ENCODE measurements at regions not wholly inside any gene's neighbourhood (a gene's known extent, or its start where the extent isn't known, plus 50 kb on each side); places are given as distances from the start of the nearest gene placed in this dataset.
"Not testable (repeated sequence)": the region's sequence is repeated elsewhere in the genome, so short reads cannot be mapped to it uniquely, and the experiment has no call there.

- peaks cover 0 to 3% (median 0%) of the 10 kb centered on the region in 3 donors for H3K36me3 Mint-ChIP-seq
- H3K9me3 Mint-ChIP-seq = peaks cover 0 to 2% (median 0%) of the 10 kb centered on the region in 9 donors
- peak overlapping the region in 9 of 10 donors; percentile 32 to 83 (median 74) for H3K4me3 Mint-ChIP-seq
- ATAC-seq (peak; percentile 71 to 73), DNase-seq (peak in 4 of 10 donors; percentile 2 to 59 (median 26))
- POLR2A ChIA-PET = interaction anchor here (0.6 to 1.0 kb wide), 2 partner anchors 20 to 108 kb away, joined by 3 read pairs; no protein-coding TSS in a partner anchor
- peak overlapping the region in 8 of 10 donors; percentile 4 to 87 (median 42) for H3K27ac Mint-ChIP-seq
- H3K27me3 Mint-ChIP-seq = no peaks in the 10 kb centered on the region
- peaks cover 9 to 27% (median 22%) of the 10 kb centered on the region in 4 donors for H3K4me1 Mint-ChIP-seq
Measured at GRCh38 chr6:11900662-11901598, 111.2 kb upstream of the HIVEP1 start.

- H3K36me3 Mint-ChIP-seq = peaks cover 0 to 3% (median 0%) of the 10 kb centered on the region in 3 donors
- POLR2A ChIA-PET = no interaction called here
- H3K4me3 Mint-ChIP-seq = no peak overlapping the region
- H3K27me3 Mint-ChIP-seq = peaks cover 0 to 1% (median 0%) of the 10 kb centered on the region in 5 donors
- H3K27ac Mint-ChIP-seq = peak overlapping the region in 1 of 10 donors; percentile 42
- peaks cover 9 to 27% (median 22%) of the 10 kb centered on the region in 4 donors for H3K4me1 Mint-ChIP-seq
- peaks cover 0 to 4% (median 0%) of the 10 kb centered on the region in 9 donors for H3K9me3 Mint-ChIP-seq
- DNase-seq (no peak), ATAC-seq (no peak)
Measured at GRCh38 chr6:11899645-11900044, 112.5 kb upstream of the HIVEP1 start.

- peaks cover 0 to 10% (median 3%) of the 10 kb centered on the region in 3 donors for H3K36me3 Mint-ChIP-seq
- peaks cover 0 to 1% (median 0%) of the 10 kb centered on the region in 5 donors for H3K27me3 Mint-ChIP-seq
- POLR2A ChIA-PET = no interaction called here
- ATAC-seq (no peak), DNase-seq (no peak)
- peaks cover 0 to 15% (median 2%) of the 10 kb centered on the region in 9 donors for H3K9me3 Mint-ChIP-seq
- H3K27ac Mint-ChIP-seq = no peak overlapping the region
- no peak overlapping the region for H3K4me3 Mint-ChIP-seq
- H3K4me1 Mint-ChIP-seq = no peaks in the 10 kb centered on the region
Measured at GRCh38 chr6:11894212-11894611, 115.6 kb upstream of the ADTRP start.

GRCh38 chr6:11891547-11891946 lies 112.9 kb upstream of the ADTRP start:
- Mint-ChIP-seq H3K27me3 (peaks cover 0 to 1% (median 0%) of the 10 kb centered on the region in 5 donors), H3K4me3 (no peak overlapping the region), H3K4me1 (no peaks in the 10 kb centered on the region), H3K9me3 (peaks cover 0 to 15% (median 2%) of the 10 kb centered on the region in 9 donors), H3K27ac (no peak overlapping the region), H3K36me3 (peaks cover 0 to 10% (median under 1%) of the 10 kb centered on the region in 3 donors)
- ATAC-seq = no peak
- no peak for DNase-seq
- POLR2A ChIA-PET = no interaction called here

- Mint-ChIP-seq H3K4me1 (no peaks in the 10 kb centered on the region), H3K4me3 (no peak overlapping the region), H3K27me3 (peaks cover 0 to 1% (median 0%) of the 10 kb centered on the region in 5 donors), H3K36me3 (peaks cover 0 to 10% (median 0%) of the 10 kb centered on the region in 3 donors), H3K27ac (no peak overlapping the region), H3K9me3 (peaks cover 0 to 15% (median 2%) of the 10 kb centered on the region in 9 donors)
- DNase-seq (no peak), ATAC-seq (no peak)
- POLR2A ChIA-PET = no interaction called here
Measured at GRCh38 chr6:11890849-11891248, 112.2 kb upstream of the ADTRP start.

GRCh38 chr6:11890209-11890608 lies 111.6 kb upstream of the ADTRP start:
- no peaks in the 10 kb centered on the region for H3K27me3 Mint-ChIP-seq
- no peak overlapping the region for H3K27ac Mint-ChIP-seq
- ATAC-seq = no peak
- no peak overlapping the region for H3K4me3 Mint-ChIP-seq
- H3K36me3 Mint-ChIP-seq = peaks cover 0 to 13% (median 0%) of the 10 kb centered on the region in 3 donors
- no peak for DNase-seq
- H3K4me1 Mint-ChIP-seq = no peaks in the 10 kb centered on the region
- H3K9me3 Mint-ChIP-seq = peaks cover 0 to 22% (median 3%) of the 10 kb centered on the region in 9 donors
- POLR2A ChIA-PET = no interaction called here

GRCh38 chr6:11889572-11889971 lies 111.0 kb upstream of the ADTRP start:
- peaks cover 0 to 14% (median 0%) of the 10 kb centered on the region in 3 donors for H3K36me3 Mint-ChIP-seq
- peaks cover 0 to 24% (median 3%) of the 10 kb centered on the region in 9 donors for H3K9me3 Mint-ChIP-seq
- H3K27ac Mint-ChIP-seq = no peak overlapping the region
- H3K4me1 Mint-ChIP-seq = no peaks in the 10 kb centered on the region
- ATAC-seq (no peak), DNase-seq (no peak)
- no peaks in the 10 kb centered on the region for H3K27me3 Mint-ChIP-seq
- H3K4me3 Mint-ChIP-seq = no peak overlapping the region
- POLR2A ChIA-PET = no interaction called here

GRCh38 chr6:11888727-11889126 lies 110.1 kb upstream of the ADTRP start:
- Mint-ChIP-seq H3K4me3 (no peak overlapping the region), H3K36me3 (peaks cover 0 to 13% (median 0%) of the 10 kb centered on the region in 3 donors), H3K9me3 (peaks cover 0 to 22% (median 3%) of the 10 kb centered on the region in 9 donors), H3K4me1 (no peaks in the 10 kb centered on the region), H3K27ac (no peak overlapping the region), H3K27me3 (no peaks in the 10 kb centered on the region)
- ATAC-seq (no peak), DNase-seq (no peak)
- POLR2A ChIA-PET = no interaction called here

GRCh38 chr6:11885159-11885558 lies 106.6 kb upstream of the ADTRP start:
- H3K9me3 Mint-ChIP-seq = peaks cover 0 to 29% (median 6%) of the 10 kb centered on the region in 9 donors
- peaks cover 0 to 1% (median 0%) of the 10 kb centered on the region in 4 donors for H3K4me1 Mint-ChIP-seq
- ATAC-seq (no peak), DNase-seq (no peak)
- peaks cover 0 to 18% (median 2%) of the 10 kb centered on the region in 3 donors for H3K36me3 Mint-ChIP-seq
- POLR2A ChIA-PET = no interaction called here
- H3K27ac Mint-ChIP-seq = peak overlapping the region in 1 of 10 donors; percentile 1
- H3K27me3 Mint-ChIP-seq = no peaks in the 10 kb centered on the region
- peak overlapping the region in 1 of 10 donors; percentile 3 for H3K4me3 Mint-ChIP-seq

- H3K36me3 Mint-ChIP-seq = peaks cover 0 to 24% (median 2%) of the 10 kb centered on the region in 3 donors
- POLR2A ChIA-PET, H3K27me3 Mint-ChIP-seq: not testable (repeated sequence)
Measured at GRCh38 chr6:11883471-11883870, 104.9 kb upstream of the ADTRP start.

GRCh38 chr6:11880156-11880555 lies 101.6 kb upstream of the ADTRP start:
- H3K27ac Mint-ChIP-seq, H3K4me1 Mint-ChIP-seq, DNase-seq, H3K27me3 Mint-ChIP-seq, H3K4me3 Mint-ChIP-seq, ATAC-seq, POLR2A ChIA-PET: not testable (repeated sequence)
- H3K36me3 Mint-ChIP-seq = peaks cover 0 to 20% (median 2%) of the 10 kb centered on the region in 3 donors
- peaks cover 0 to 28% (median 8%) of the 10 kb centered on the region in 9 donors for H3K9me3 Mint-ChIP-seq

More at GRCh38 chr6:11883471-11883870, 104.9 kb upstream of the ADTRP start:
- not testable (repeated sequence) for H3K4me3 Mint-ChIP-seq, DNase-seq, H3K27ac Mint-ChIP-seq, ATAC-seq, H3K4me1 Mint-ChIP-seq
- H3K9me3 Mint-ChIP-seq = peaks cover 0 to 35% (median 8%) of the 10 kb centered on the region in 9 donors

- DNase-seq (no peak), ATAC-seq (no peak)
- POLR2A ChIA-PET = no interaction called here
- H3K9me3 Mint-ChIP-seq = peaks cover 0 to 25% (median 8%) of the 10 kb centered on the region in 9 donors
- peaks cover 0 to 4% (median 0%) of the 10 kb centered on the region in 4 donors for H3K4me1 Mint-ChIP-seq
- no peaks in the 10 kb centered on the region for H3K27me3 Mint-ChIP-seq
- H3K36me3 Mint-ChIP-seq = peaks cover 0 to 20% (median 2%) of the 10 kb centered on the region in 3 donors
- H3K4me3 Mint-ChIP-seq = no peak overlapping the region
- H3K27ac Mint-ChIP-seq = no peak overlapping the region
Measured at GRCh38 chr6:11878735-11879134, 100.1 kb upstream of the ADTRP start.

GRCh38 chr6:11878029-11878428 lies 99.4 kb upstream of the ADTRP start:
- peaks cover 0 to 20% (median 2%) of the 10 kb centered on the region in 3 donors for H3K36me3 Mint-ChIP-seq
- POLR2A ChIA-PET = no interaction called here
- H3K27me3 Mint-ChIP-seq = no peaks in the 10 kb centered on the region
- peaks cover 0 to 25% (median 8%) of the 10 kb centered on the region in 9 donors for H3K9me3 Mint-ChIP-seq
- H3K27ac Mint-ChIP-seq = no peak overlapping the region
- no peak overlapping the region for H3K4me3 Mint-ChIP-seq
- ATAC-seq (no peak), DNase-seq (no peak)
- peaks cover 0 to 4% (median 0%) of the 10 kb centered on the region in 4 donors for H3K4me1 Mint-ChIP-seq
